ENCODE measurements at regions not wholly inside any gene's neighbourhood (a gene's known extent, or its start where the extent isn't known, plus 50 kb on each side); places are given as distances from the start of the nearest gene placed in this dataset.

DNA sequence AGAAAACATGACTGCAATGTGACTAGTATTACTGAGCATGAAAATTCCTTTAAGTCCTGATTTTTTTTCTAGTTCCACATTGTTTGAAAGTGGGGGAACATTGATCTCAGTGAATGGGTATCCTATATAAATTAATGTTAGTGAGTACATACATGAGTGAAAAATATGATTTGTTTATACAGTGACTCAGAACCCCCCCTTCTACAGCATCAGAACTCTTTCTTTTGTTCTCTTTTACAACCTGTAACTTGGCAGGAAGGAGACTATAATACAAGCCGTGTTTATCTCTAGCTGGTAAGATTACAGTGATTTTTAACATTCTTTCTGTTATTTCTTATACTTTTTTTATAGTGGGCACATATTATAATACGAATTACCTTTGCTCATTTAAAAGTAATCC is 384.7 kb downstream of the PDCD6IP start:
- peaks cover 16 to 23% of the 10 kb centered on the region in 2 donors for H3K4me1 ChIP-seq (ENCODE audit: control insufficient read depth in 2 of 2, insufficient read depth in 2 of 2, low read length in 2 of 2)
- no peaks in the 10 kb centered on the region for H3K9me3 ChIP-seq (ENCODE audit: control insufficient read depth in 2 of 2, insufficient read depth in 1 of 2, low read length in 1 of 2)
- WGBS = 71% methylated on average over 2 of the region's 2 CpGs
- H3K36me3 ChIP-seq (ENCODE audit: control insufficient read depth in 2 of 2, insufficient read depth in 2 of 2, low read length in 1 of 2) = no peaks in the 10 kb centered on the region
- H3K4me3 ChIP-seq (ENCODE audit: low read length in 2 of 2) = no peak overlapping the region
- H3K27ac ChIP-seq (ENCODE audit: low read depth in 1 of 2, low read length in 1 of 2) = no peak overlapping the region
- H3K27me3 ChIP-seq (ENCODE audit: control insufficient read depth in 2 of 2, insufficient read depth in 1 of 2, low read length in 1 of 2) = no peaks in the 10 kb centered on the region
- no peak for DNase-seq (ENCODE audit: low read depth in 6 of 9, low spot score in 9 of 9)

DNA sequence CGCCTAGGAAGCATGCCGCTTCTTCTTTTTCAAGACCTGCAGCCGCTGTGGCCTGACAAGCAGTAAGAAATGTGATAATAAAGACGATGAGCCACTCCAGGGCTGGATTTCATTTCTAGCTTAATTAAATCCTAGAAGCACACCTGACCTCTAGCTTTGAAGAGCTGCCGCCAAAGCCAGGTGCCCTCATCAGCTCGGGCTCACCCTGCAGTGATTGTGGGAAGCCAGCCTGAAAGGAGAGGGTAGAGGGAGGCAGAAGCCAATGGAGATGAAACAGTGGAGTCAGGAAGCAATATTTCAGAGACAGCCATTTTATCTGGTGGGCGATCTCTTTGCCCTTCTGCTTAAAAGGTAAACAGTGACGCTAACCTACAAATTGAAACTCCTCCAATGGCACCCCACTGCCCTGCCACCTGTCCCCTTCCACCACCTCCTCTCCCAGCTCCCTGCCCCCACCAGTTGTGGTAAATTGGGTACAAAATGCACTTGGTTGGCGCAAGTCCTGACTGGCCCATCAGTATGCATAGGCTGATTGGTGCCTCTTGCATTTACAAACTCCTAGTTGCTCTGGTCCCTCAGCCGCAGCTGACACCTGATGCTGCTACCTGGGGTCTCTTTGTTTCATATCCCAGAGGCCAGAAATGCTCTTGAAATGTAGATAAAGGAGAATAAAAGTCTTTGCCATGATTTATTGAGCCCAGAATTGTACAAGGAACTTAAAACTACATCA is 385.3 kb downstream of the PDCD6IP start:
- no peaks in the 10 kb centered on the region for H3K36me3 ChIP-seq (ENCODE audit: control insufficient read depth in 2 of 2, insufficient read depth in 2 of 2, low read length in 1 of 2)
- peaks cover 16 to 23% of the 10 kb centered on the region in 2 donors for H3K4me1 ChIP-seq (ENCODE audit: control insufficient read depth in 2 of 2, insufficient read depth in 2 of 2, low read length in 2 of 2)
- H3K27me3 ChIP-seq (ENCODE audit: control insufficient read depth in 2 of 2, insufficient read depth in 1 of 2, low read length in 1 of 2) = no peaks in the 10 kb centered on the region
- no peaks in the 10 kb centered on the region for H3K9me3 ChIP-seq (ENCODE audit: control insufficient read depth in 2 of 2, insufficient read depth in 1 of 2, low read length in 1 of 2)
- 63% methylated on average over 10 of the region's 10 CpGs for WGBS
- no peak overlapping the region for H3K27ac ChIP-seq (ENCODE audit: low read depth in 1 of 2, low read length in 1 of 2)
- no peak overlapping the region for H3K4me3 ChIP-seq (ENCODE audit: low read length in 2 of 2)
- peak in 1 of 9 donors; percentile 26 for DNase-seq (ENCODE audit: low read depth in 6 of 9, low spot score in 9 of 9)

DNA sequence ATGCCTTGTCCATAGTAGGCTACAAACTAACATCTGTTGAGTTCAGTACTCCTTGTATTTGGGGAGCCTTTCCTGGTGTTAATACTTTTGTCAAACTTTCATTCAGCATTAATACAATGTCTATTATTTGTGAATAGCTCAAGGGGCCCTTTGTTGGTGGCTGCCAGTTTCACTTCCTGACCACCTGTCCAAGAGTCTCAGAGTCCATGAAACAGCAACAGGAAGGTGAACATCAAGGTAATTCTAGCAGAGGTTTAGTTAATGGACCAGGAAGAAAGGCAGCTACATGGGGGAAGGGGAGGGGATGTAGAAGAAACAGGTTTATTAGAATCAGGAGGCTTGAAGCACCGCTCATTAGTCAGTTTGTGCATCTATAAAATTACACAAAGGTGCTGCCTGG is 386.9 kb downstream of the PDCD6IP start:
- H3K36me3 ChIP-seq (ENCODE audit: control insufficient read depth in 2 of 2, insufficient read depth in 2 of 2, low read length in 1 of 2) = no peaks in the 10 kb centered on the region
- H3K27ac ChIP-seq (ENCODE audit: low read depth in 1 of 2, low read length in 1 of 2) = no peak overlapping the region
- WGBS = 94% methylated on average over 1 of the region's 1 CpG
- H3K9me3 ChIP-seq (ENCODE audit: control insufficient read depth in 2 of 2, insufficient read depth in 1 of 2, low read length in 1 of 2) = no peaks in the 10 kb centered on the region
- DNase-seq (ENCODE audit: low read depth in 6 of 9, low spot score in 9 of 9) = no peak
- H3K4me1 ChIP-seq (ENCODE audit: control insufficient read depth in 2 of 2, insufficient read depth in 2 of 2, low read length in 2 of 2) = peaks cover 16 to 23% of the 10 kb centered on the region in 2 donors
- no peaks in the 10 kb centered on the region for H3K27me3 ChIP-seq (ENCODE audit: control insufficient read depth in 2 of 2, insufficient read depth in 1 of 2, low read length in 1 of 2)
- no peak overlapping the region for H3K4me3 ChIP-seq (ENCODE audit: low read length in 2 of 2)

GRCh38 chr3:34189133-34189532 is 390.7 kb downstream of the PDCD6IP start:
- no peaks in the 10 kb centered on the region for H3K9me3 ChIP-seq (ENCODE audit: control insufficient read depth in 2 of 2, insufficient read depth in 1 of 2, low read length in 1 of 2)
- 97% methylated on average over 7 of the region's 7 CpGs for WGBS
- H3K4me1 ChIP-seq (ENCODE audit: control insufficient read depth in 2 of 2, insufficient read depth in 2 of 2, low read length in 2 of 2) = peaks cover 9 to 15% of the 10 kb centered on the region in 2 donors
- no peaks in the 10 kb centered on the region for H3K27me3 ChIP-seq (ENCODE audit: control insufficient read depth in 2 of 2, insufficient read depth in 1 of 2, low read length in 1 of 2)
- H3K27ac ChIP-seq (ENCODE audit: low read depth in 1 of 2, low read length in 1 of 2) = no peak overlapping the region
- no peaks in the 10 kb centered on the region for H3K36me3 ChIP-seq (ENCODE audit: control insufficient read depth in 2 of 2, insufficient read depth in 2 of 2, low read length in 1 of 2)
- DNase-seq (ENCODE audit: low read depth in 6 of 9, low spot score in 9 of 9) = no peak
- no peak overlapping the region for H3K4me3 ChIP-seq (ENCODE audit: low read length in 2 of 2)

DNA sequence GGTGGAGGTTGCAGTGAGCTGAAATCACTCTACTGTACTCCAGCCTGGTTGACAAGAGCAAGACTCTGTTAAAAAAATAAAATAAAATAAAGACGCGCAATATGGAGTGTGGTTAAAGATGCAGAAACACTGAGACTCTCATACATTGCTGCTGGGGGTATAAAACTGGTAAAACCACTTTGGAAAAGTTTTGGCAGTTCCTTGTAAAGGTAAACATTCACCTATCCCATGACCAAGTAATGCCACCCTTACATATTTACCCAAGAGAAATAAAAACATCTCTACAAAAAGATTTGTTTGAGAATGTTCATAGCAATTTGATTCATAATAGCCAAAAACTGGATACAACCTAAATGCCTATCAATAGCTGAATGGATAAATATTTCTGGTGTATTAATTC is 398.5 kb downstream of the PDCD6IP start:
- DNase-seq (ENCODE audit: low read depth in 6 of 9, low spot score in 9 of 9) = no peak
- H3K9me3 ChIP-seq (ENCODE audit: control insufficient read depth in 2 of 2, insufficient read depth in 1 of 2, low read length in 1 of 2) = peaks cover 0 to 3% of the 10 kb centered on the region in 2 donors
- no peaks in the 10 kb centered on the region for H3K27me3 ChIP-seq (ENCODE audit: control insufficient read depth in 2 of 2, insufficient read depth in 1 of 2, low read length in 1 of 2)
- peaks cover 3 to 19% of the 10 kb centered on the region in 2 donors for H3K4me1 ChIP-seq (ENCODE audit: control insufficient read depth in 2 of 2, insufficient read depth in 2 of 2, low read length in 2 of 2)
- no peak overlapping the region for H3K27ac ChIP-seq (ENCODE audit: low read depth in 1 of 2, low read length in 1 of 2)
- H3K36me3 ChIP-seq (ENCODE audit: control insufficient read depth in 2 of 2, insufficient read depth in 2 of 2, low read length in 1 of 2) = no peaks in the 10 kb centered on the region
- H3K4me3 ChIP-seq (ENCODE audit: low read length in 2 of 2) = no peak overlapping the region
- 96% methylated on average over 2 of the region's 2 CpGs for WGBS

DNA sequence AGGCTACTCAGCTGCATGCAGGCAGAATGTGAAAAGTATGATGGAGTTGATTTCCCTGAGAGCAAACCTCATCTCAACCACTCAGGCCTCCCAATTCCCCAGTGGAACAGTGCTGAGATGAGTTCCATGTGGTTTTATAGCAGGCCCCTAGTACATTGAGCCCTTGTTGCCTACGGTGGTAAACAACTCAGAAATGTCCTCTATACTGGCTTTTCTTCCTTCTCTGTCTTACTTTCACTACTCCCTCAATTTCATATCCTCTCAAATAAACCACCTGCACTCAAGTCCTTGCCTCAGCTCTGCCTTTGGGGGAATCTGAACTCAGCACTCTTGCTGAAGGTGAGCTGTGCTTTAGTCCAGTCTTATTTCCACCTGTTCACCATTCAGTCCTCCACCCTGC is 399.9 kb downstream of the PDCD6IP start:
- peak in 1 of 9 donors; percentile 20 for DNase-seq (ENCODE audit: low read depth in 6 of 9, low spot score in 9 of 9)
- Histone ChIP-seq H3K9me3 (ENCODE audit: control insufficient read depth in 2 of 2, insufficient read depth in 1 of 2, low read length in 1 of 2) (peaks cover 0 to 3% of the 10 kb centered on the region in 2 donors), H3K4me3 (ENCODE audit: low read length in 2 of 2) (no peak overlapping the region), H3K4me1 (ENCODE audit: control insufficient read depth in 2 of 2, insufficient read depth in 2 of 2, low read length in 2 of 2) (peaks cover 3 to 19% of the 10 kb centered on the region in 2 donors), H3K36me3 (ENCODE audit: control insufficient read depth in 2 of 2, insufficient read depth in 2 of 2, low read length in 1 of 2) (no peaks in the 10 kb centered on the region), H3K27ac (ENCODE audit: low read depth in 1 of 2, low read length in 1 of 2) (peak overlapping the region in 1 of 2 donors; percentile 61), H3K27me3 (ENCODE audit: control insufficient read depth in 2 of 2, insufficient read depth in 1 of 2, low read length in 1 of 2) (no peaks in the 10 kb centered on the region)
- 71% methylated on average over 1 of the region's 1 CpG for WGBS

- peaks cover 3 to 19% of the 10 kb centered on the region in 2 donors for H3K4me1 ChIP-seq (ENCODE audit: control insufficient read depth in 2 of 2, insufficient read depth in 2 of 2, low read length in 2 of 2)
- no peaks in the 10 kb centered on the region for H3K36me3 ChIP-seq (ENCODE audit: control insufficient read depth in 2 of 2, insufficient read depth in 2 of 2, low read length in 1 of 2)
- peak in 4 of 9 donors; percentile 20 to 58 (median 22) for DNase-seq (ENCODE audit: low read depth in 6 of 9, low spot score in 9 of 9)
- H3K4me3 ChIP-seq (ENCODE audit: low read length in 2 of 2) = no peak overlapping the region
- H3K9me3 ChIP-seq (ENCODE audit: control insufficient read depth in 2 of 2, insufficient read depth in 1 of 2, low read length in 1 of 2) = peaks cover 0 to 3% of the 10 kb centered on the region in 2 donors
- H3K27ac ChIP-seq (ENCODE audit: low read depth in 1 of 2, low read length in 1 of 2) = peak overlapping the region; percentile 46 to 82
- no peaks in the 10 kb centered on the region for H3K27me3 ChIP-seq (ENCODE audit: control insufficient read depth in 2 of 2, insufficient read depth in 1 of 2, low read length in 1 of 2)
- 48% methylated on average over 1 of the region's 1 CpG for WGBS
These were observed 402.1 kb downstream of the PDCD6IP start for GRCh38 chr3:34200576-34200975.

- DNase-seq (ENCODE audit: low read depth in 6 of 9, low spot score in 9 of 9) = no peak
- Histone ChIP-seq H3K9me3 (ENCODE audit: control insufficient read depth in 2 of 2, insufficient read depth in 1 of 2, low read length in 1 of 2) (peaks cover 0 to 3% of the 10 kb centered on the region in 2 donors), H3K4me1 (ENCODE audit: control insufficient read depth in 2 of 2, insufficient read depth in 2 of 2, low read length in 2 of 2) (peaks cover 4 to 19% of the 10 kb centered on the region in 2 donors), H3K4me3 (ENCODE audit: low read length in 2 of 2) (no peak overlapping the region), H3K36me3 (ENCODE audit: control insufficient read depth in 2 of 2, insufficient read depth in 2 of 2, low read length in 1 of 2) (no peaks in the 10 kb centered on the region), H3K27ac (ENCODE audit: low read depth in 1 of 2, low read length in 1 of 2) (no peak overlapping the region), H3K27me3 (ENCODE audit: control insufficient read depth in 2 of 2, insufficient read depth in 1 of 2, low read length in 1 of 2) (no peaks in the 10 kb centered on the region)
- 96% methylated on average over 3 of the region's 3 CpGs for WGBS
These were observed 404.5 kb downstream of the PDCD6IP start for GRCh38 chr3:34202975-34203374.

DNA sequence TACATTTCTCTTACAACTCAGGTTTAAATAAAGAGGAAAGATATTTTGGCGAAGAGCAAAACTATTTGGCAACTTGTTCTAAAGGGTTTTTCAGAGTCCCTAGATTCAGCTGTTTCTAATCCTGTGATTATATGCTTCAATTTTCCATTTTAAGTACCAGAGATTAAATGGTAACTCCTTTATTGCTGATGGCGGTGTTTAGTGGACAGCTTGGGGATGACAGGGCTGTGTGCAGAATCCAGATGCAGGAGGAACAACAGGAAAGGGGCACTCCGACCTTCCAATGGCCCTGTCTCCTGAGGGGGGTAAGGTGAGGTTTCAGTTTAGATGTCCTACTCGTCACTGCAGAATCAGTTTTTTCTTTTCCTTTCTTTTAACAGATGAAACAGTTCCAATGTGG is 405.0 kb downstream of the PDCD6IP start:
- no peak overlapping the region for H3K4me3 ChIP-seq (ENCODE audit: low read length in 2 of 2)
- H3K27me3 ChIP-seq (ENCODE audit: control insufficient read depth in 2 of 2, insufficient read depth in 1 of 2, low read length in 1 of 2) = no peaks in the 10 kb centered on the region
- WGBS = 96% methylated on average over 4 of the region's 4 CpGs
- no peak for DNase-seq (ENCODE audit: low read depth in 6 of 9, low spot score in 9 of 9)
- no peaks in the 10 kb centered on the region for H3K36me3 ChIP-seq (ENCODE audit: control insufficient read depth in 2 of 2, insufficient read depth in 2 of 2, low read length in 1 of 2)
- H3K4me1 ChIP-seq (ENCODE audit: control insufficient read depth in 2 of 2, insufficient read depth in 2 of 2, low read length in 2 of 2) = peaks cover 6 to 15% of the 10 kb centered on the region in 2 donors
- peaks cover 0 to 3% of the 10 kb centered on the region in 2 donors for H3K9me3 ChIP-seq (ENCODE audit: control insufficient read depth in 2 of 2, insufficient read depth in 1 of 2, low read length in 1 of 2)
- H3K27ac ChIP-seq (ENCODE audit: low read depth in 1 of 2, low read length in 1 of 2) = no peak overlapping the region
